Calu3 (cell line): ENCODE measurements at regions not wholly inside any gene's neighbourhood (a gene's known extent, or its start where the extent isn't known, plus 50 kb on each side); places are given as distances from the start of the nearest gene placed in this dataset.

ENCODE experiments used
- BruUV-seq: library from RNA; stranded (reverse); fragments of 400-500 nt; replicated peaks from 2 replicates; lab custom pipeline; 2021; lab: Mats Ljungman, UMichigan
- CTCF ChIA-PET: fragments of 300-600 bp; sonication (Branson Sonifier 250); formaldehyde crosslinking; loops from one replicate; lab custom pipeline; 2022; ENCODE audit warnings: antibody characterized with exemption; lab: Charles Lee
- DNase-seq: peaks from one replicate; pipeline ENCODE4 v3.0.0; 2022
- H3K27ac Mint-ChIP-seq: one replicate; pipeline ENCODE4 v1.8.0; 2022; ENCODE audit warnings: mixed read lengths; ENCODE audit not compliant: unreplicated experiment
- H3K27me3 Mint-ChIP-seq: one replicate; pipeline ENCODE4 v1.8.0; 2022; ENCODE audit warnings: mixed read lengths; ENCODE audit not compliant: unreplicated experiment
- H3K36me3 Mint-ChIP-seq: one replicate; pipeline ENCODE4 v1.8.0; 2022; ENCODE audit warnings: mild to moderate bottlenecking, moderate library complexity, mixed read lengths; ENCODE audit not compliant: insufficient read depth, unreplicated experiment
- H3K4me1 Mint-ChIP-seq: one replicate; pipeline ENCODE4 v1.8.0; 2022; ENCODE audit warnings: mild to moderate bottlenecking, low read depth, mixed read lengths; ENCODE audit not compliant: unreplicated experiment
- H3K4me3 Mint-ChIP-seq: one replicate; pipeline ENCODE4 v1.8.0; 2022; ENCODE audit warnings: mild to moderate bottlenecking, low read depth, moderate library complexity, mixed read lengths; ENCODE audit not compliant: unreplicated experiment
- H3K9me3 Mint-ChIP-seq: one replicate; pipeline ENCODE4 v1.8.0; 2022; ENCODE audit warnings: low read depth, mixed read lengths; ENCODE audit not compliant: unreplicated experiment
- intact Hi-C: fragments of 100-400 bp; cut with micrococcal nuclease; formaldehyde crosslinking; loops from one replicate; pipeline ENCODE4 v1.10.0; 2022; ENCODE audit not compliant: unreplicated experiment
- TF ChIP-seq, protein P1 (sequence below): fragments of 200-600 bp; IDR thresholded peaks from one replicate; pipeline ENCODE4 v1.8.0; 2022; ENCODE audit warnings: antibody characterized with exemption; ENCODE audit not compliant: unreplicated experiment

DNA sequence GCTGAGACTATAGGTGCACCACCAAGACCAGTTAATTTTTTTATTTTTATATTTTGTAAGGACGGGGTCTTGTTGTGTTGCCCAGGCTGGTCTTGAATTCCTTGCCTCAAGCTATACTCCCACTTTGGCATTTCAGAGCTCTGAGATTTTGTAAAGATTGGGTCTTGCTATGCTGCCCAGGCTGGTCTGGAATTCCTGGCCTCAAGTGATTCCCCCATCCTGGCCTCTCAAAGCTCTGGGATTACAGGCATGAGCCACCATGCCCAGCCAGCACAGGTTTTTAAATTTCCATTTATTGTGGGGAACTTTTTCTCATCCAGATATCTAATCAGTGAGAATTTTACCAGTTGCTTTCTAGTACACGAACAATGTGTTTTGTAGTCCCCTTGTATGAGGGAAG, 156.1 kb upstream of the VLDLR start:
- no peaks in the 10 kb centered on the region for H3K9me3 Mint-ChIP-seq
- no peak for DNase-seq
- no peaks in the 10 kb centered on the region for H3K27me3 Mint-ChIP-seq
- peak overlapping the region; percentile 15 for H3K4me3 Mint-ChIP-seq
- H3K4me1 Mint-ChIP-seq: peaks cover 26% of the 10 kb centered on the region
- intact Hi-C loops: loop anchor here (5.0 kb wide), 1 partner anchor 157 kb away; the partner anchor contains the start of gene VLDLR
- no TSS peak for BruUV-seq
- TF ChIP-seq, protein P1, sequence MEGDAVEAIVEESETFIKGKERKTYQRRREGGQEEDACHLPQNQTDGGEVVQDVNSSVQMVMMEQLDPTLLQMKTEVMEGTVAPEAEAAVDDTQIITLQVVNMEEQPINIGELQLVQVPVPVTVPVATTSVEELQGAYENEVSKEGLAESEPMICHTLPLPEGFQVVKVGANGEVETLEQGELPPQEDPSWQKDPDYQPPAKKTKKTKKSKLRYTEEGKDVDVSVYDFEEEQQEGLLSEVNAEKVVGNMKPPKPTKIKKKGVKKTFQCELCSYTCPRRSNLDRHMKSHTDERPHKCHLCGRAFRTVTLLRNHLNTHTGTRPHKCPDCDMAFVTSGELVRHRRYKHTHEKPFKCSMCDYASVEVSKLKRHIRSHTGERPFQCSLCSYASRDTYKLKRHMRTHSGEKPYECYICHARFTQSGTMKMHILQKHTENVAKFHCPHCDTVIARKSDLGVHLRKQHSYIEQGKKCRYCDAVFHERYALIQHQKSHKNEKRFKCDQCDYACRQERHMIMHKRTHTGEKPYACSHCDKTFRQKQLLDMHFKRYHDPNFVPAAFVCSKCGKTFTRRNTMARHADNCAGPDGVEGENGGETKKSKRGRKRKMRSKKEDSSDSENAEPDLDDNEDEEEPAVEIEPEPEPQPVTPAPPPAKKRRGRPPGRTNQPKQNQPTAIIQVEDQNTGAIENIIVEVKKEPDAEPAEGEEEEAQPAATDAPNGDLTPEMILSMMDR: no peak
- H3K27ac Mint-ChIP-seq: peak overlapping the region; percentile 47
- peaks cover 4% of the 10 kb centered on the region for H3K36me3 Mint-ChIP-seq
- CTCF ChIA-PET: interaction anchor here (0.9 to 1.0 kb wide), 2 partner anchors 12 to 236 kb away, joined by 3 to 4 read pairs; no protein-coding TSS in a partner anchor

DNA sequence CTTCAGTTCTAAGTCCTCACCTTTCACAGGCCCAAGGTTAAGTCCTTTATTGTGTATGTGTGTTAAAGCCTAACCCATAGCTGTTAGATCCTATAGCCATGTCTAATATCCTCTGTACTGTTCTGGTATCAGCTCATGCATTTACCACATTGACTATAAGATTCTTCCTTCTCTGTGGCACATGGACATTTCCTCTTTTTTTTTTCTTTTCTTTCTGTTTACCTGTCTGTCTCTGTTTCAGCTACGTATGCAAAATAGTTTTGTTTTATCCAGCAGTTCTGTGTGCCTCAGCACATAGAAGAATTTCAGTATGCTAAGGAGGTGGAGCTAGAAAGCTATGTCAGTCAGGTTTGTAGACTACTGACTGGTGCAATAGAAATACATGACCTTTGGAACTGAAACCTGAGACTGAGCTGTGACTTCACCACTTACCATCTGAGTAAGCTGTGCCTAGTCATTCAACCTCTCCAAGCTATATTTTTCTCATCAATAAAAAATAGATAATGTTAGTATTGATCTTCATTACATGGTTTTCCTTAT, 155.6 kb upstream of the VLDLR start:
- Mint-ChIP-seq H3K4me1 (peaks cover 26% of the 10 kb centered on the region), H3K9me3 (no peaks in the 10 kb centered on the region), H3K27ac (peak overlapping the region; percentile 47), H3K4me3 (peak overlapping the region; percentile 15), H3K36me3 (peaks cover 4% of the 10 kb centered on the region), H3K27me3 (no peaks in the 10 kb centered on the region)
- TF ChIP-seq, protein P1: no peak
- CTCF ChIA-PET: interaction anchor here (0.7 to 1.0 kb wide), 4 partner anchors 12 to 377 kb away, joined by 3 to 4 read pairs (median 3); no protein-coding TSS in a partner anchor
- BruUV-seq: no TSS peak
- intact Hi-C loops: loop anchor here (2.0 to 5.0 kb wide), 2 partner anchors 156 to 237 kb away; partner anchors contain the start of gene VLDLR
- DNase-seq: peak; percentile 44

DNA sequence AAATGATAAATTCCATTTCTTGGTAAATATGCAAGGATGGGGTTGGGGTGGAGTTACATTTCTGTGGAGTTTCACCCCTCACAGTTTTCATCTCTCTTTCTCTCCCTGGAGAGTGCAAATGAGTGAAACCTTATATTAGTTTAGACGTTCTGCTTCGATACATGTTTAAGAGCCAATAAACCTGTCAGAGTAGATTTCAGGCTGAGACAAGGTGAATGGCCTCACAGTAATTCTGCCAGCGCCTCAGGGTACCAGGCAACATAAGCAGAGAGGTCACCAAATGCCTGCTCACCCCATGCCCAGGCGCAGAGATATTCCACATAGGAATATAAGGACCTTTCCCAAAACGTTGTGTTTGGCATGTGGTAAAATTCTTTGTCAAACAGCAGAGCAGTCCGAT, 154.9 kb upstream of the VLDLR start:
- peak overlapping the region; percentile 56 for H3K27ac Mint-ChIP-seq
- TF ChIP-seq, protein P1: no peak
- intact Hi-C loops: loop anchor here (2.0 to 5.0 kb wide), 2 partner anchors 156 to 238 kb away; partner anchors contain the start of gene VLDLR
- no TSS peak for BruUV-seq
- no peaks in the 10 kb centered on the region for H3K9me3 Mint-ChIP-seq
- peak overlapping the region; percentile 28 for H3K4me3 Mint-ChIP-seq
- CTCF ChIA-PET: interaction anchor here (0.7 kb wide), 1 partner anchor 290 kb away, joined by 3 read pairs; no protein-coding TSS in a partner anchor
- no peak for DNase-seq
- peaks cover 26% of the 10 kb centered on the region for H3K4me1 Mint-ChIP-seq
- H3K27me3 Mint-ChIP-seq: no peaks in the 10 kb centered on the region
- H3K36me3 Mint-ChIP-seq: peaks cover under 1% of the 10 kb centered on the region

DNA sequence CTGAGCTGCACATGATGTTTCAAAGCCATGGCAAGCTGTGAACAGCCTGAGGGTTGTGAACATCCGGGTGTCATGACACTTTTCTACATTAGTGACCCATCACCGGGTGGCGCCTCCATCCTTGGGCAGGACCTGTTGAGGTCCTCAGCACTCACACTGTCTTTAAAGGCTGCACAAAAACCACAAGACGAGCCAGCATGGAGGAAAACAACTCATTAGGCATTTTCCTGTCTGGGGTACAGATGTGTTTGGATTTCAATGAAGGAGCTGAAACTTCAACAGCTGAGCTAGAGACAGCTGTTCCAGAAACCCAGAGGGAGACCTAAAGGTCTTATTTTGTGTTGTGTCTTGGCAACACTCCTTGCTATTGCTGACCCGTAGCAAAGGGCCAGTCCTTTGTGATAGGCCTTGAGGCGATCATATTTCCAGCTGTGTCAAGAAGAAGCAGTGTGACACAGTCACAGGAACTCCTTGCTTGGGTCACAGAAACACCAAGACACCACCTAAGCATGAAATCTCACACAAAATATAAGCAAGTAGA, 151.8 kb upstream of the VLDLR start:
- DNase-seq: peak; percentile 35
- CTCF ChIA-PET: interaction anchor here (0.7 kb wide), 1 partner anchor 11 kb away, joined by 8 read pairs; no protein-coding TSS in a partner anchor
- intact Hi-C loops: loop anchor here (5.0 kb wide), 1 partner anchor 153 kb away; the partner anchor contains the start of gene VLDLR
- Mint-ChIP-seq H3K27me3 (no peaks in the 10 kb centered on the region), H3K4me1 (peaks cover 26% of the 10 kb centered on the region), H3K9me3 (no peaks in the 10 kb centered on the region), H3K4me3 (no peak overlapping the region), H3K27ac (no peak overlapping the region), H3K36me3 (no peaks in the 10 kb centered on the region)
- no TSS peak for BruUV-seq
- TF ChIP-seq, protein P1: no peak
